ENCODE measurements at regions not wholly inside any gene's neighbourhood (a gene's known extent, or its start where the extent isn't known, plus 50 kb on each side); places are given as distances from the start of the nearest gene placed in this dataset.

- H3K27me3 ChIP-seq (replicated peaks; ENCODE audit: insufficient read depth), result no peaks in the 10 kb centered on the region
- TF ChIP-seq CTCF (IDR thresholded peaks at IDR 0.05), result no peak
- no peaks in the 10 kb centered on the region for H3K9me3 ChIP-seq
- no peak overlapping the region for H3K27ac ChIP-seq
- H3K4me3 ChIP-seq, result no peak overlapping the region
- DNase-seq (ENCODE audit: low spot score) (no peak), ATAC-seq (ENCODE audit: insufficient number of reproducible peaks, low FRiP score, low read depth) (no peak)
- H3K36me3 ChIP-seq, result no peaks in the 10 kb centered on the region
- H3K4me1 ChIP-seq (ENCODE audit: control insufficient read depth in 1 of 2, low read depth in 2 of 2), result no peaks in the 10 kb centered on the region
Measured at GRCh38 chr16:11429823-11430222, 84.6 kb downstream of the RMI2 start.

- ATAC-seq (ENCODE audit: insufficient number of reproducible peaks, low FRiP score, low read depth), result no peak
- no peaks in the 10 kb centered on the region for H3K36me3 ChIP-seq
- TF ChIP-seq CTCF (IDR thresholded peaks at IDR 0.05), result no peak
Measured at GRCh38 chr16:11430601-11431317, 85.5 kb downstream of the RMI2 start.

GRCh38 chr16:11431915-11432465 is 86.7 kb downstream of the RMI2 start:
- no peak for DNase-seq (ENCODE audit: low spot score)
- Histone ChIP-seq H3K27ac (no peak overlapping the region), H3K4me1 (ENCODE audit: control insufficient read depth in 1 of 2, low read depth in 2 of 2) (no peaks in the 10 kb centered on the region), H3K36me3 (no peaks in the 10 kb centered on the region), H3K27me3 (replicated peaks; ENCODE audit: insufficient read depth) (no peaks in the 10 kb centered on the region), H3K9me3 (no peaks in the 10 kb centered on the region), H3K4me3 (no peak overlapping the region)
- ATAC-seq (ENCODE audit: insufficient number of reproducible peaks, low FRiP score, low read depth), result no peak
- TF ChIP-seq CTCF (IDR thresholded peaks at IDR 0.05), result no peak

More at GRCh38 chr16:11430601-11431317, 85.5 kb downstream of the RMI2 start:
- Histone ChIP-seq H3K4me3 (no peak overlapping the region), H3K4me1 (ENCODE audit: control insufficient read depth in 1 of 2, low read depth in 2 of 2) (no peaks in the 10 kb centered on the region), H3K27me3 (replicated peaks; ENCODE audit: insufficient read depth) (no peaks in the 10 kb centered on the region), H3K9me3 (no peaks in the 10 kb centered on the region), H3K27ac (no peak overlapping the region)
- DNase-seq (ENCODE audit: low spot score), result no peak

- H3K27me3 ChIP-seq (replicated peaks; ENCODE audit: insufficient read depth), result no peaks in the 10 kb centered on the region
- no peaks in the 10 kb centered on the region for H3K9me3 ChIP-seq
- no peak overlapping the region for H3K4me3 ChIP-seq
- DNase-seq (ENCODE audit: low spot score) (no peak), ATAC-seq (ENCODE audit: insufficient number of reproducible peaks, low FRiP score, low read depth) (no peak)
- no peaks in the 10 kb centered on the region for H3K4me1 ChIP-seq (ENCODE audit: control insufficient read depth in 1 of 2, low read depth in 2 of 2)
- no peaks in the 10 kb centered on the region for H3K36me3 ChIP-seq
- H3K27ac ChIP-seq, result no peak overlapping the region
- TF ChIP-seq CTCF (IDR thresholded peaks at IDR 0.05), result no peak
Measured at GRCh38 chr16:11432856-11433395, 87.7 kb downstream of the RMI2 start.

GRCh38 chr16:11435576-11435975 is 90.3 kb downstream of the RMI2 start:
- TF ChIP-seq CTCF (IDR thresholded peaks at IDR 0.05), result no peak
- ATAC-seq (ENCODE audit: insufficient number of reproducible peaks, low FRiP score, low read depth) (no peak), DNase-seq (ENCODE audit: low spot score) (no peak)
- H3K27me3 ChIP-seq (replicated peaks; ENCODE audit: insufficient read depth), result no peaks in the 10 kb centered on the region
- H3K4me3 ChIP-seq, result no peak overlapping the region
- H3K36me3 ChIP-seq, result no peaks in the 10 kb centered on the region
- no peak overlapping the region for H3K27ac ChIP-seq
- peaks cover 5% of the 10 kb centered on the region for H3K9me3 ChIP-seq
- no peaks in the 10 kb centered on the region for H3K4me1 ChIP-seq (ENCODE audit: control insufficient read depth in 1 of 2, low read depth in 2 of 2)

All from thoracic aorta (tissue), 2 donors.